ENCODE measurements at regions not wholly inside any gene's neighbourhood (a gene's known extent, or its start where the extent isn't known, plus 50 kb on each side); places are given as distances from the start of the nearest gene placed in this dataset.

GRCh38 chr18:42174909-42175308 lies 219.9 kb downstream of the PIK3C3 start:
- no peak for TF ChIP-seq CTCF (conservative IDR thresholded peaks at IDR 0.05; ENCODE audit: low read length)
- TF ChIP-seq EZH2phosphoT487 (IDR thresholded peaks at IDR 0.05; ENCODE audit: borderline replicate concordance, low read depth, low read length), result no peak
